ENCODE measurements at regions not wholly inside any gene's neighbourhood (a gene's known extent, or its start where the extent isn't known, plus 50 kb on each side); places are given as distances from the start of the nearest gene placed in this dataset.
A peak's percentile ranks its signal among the peaks of the same experiment; 100 is the strongest.
"Not testable (repeated sequence)": the region's sequence is repeated elsewhere in the genome, so short reads cannot be mapped to it uniquely, and the experiment has no call there.

- peak; percentile 37 for DNase-seq
Measured at GRCh38 chr17:71423871-71424546, 696.8 kb upstream of the SOX9 start.

- no peak for DNase-seq
Measured at GRCh38 chr17:71427801-71428200, 693.0 kb upstream of the SOX9 start.

- DNase-seq = no peak
Measured at GRCh38 chr17:71428897-71429296, 691.9 kb upstream of the SOX9 start.

- no peak for DNase-seq
Measured at GRCh38 chr17:71430281-71430680, 690.5 kb upstream of the SOX9 start.

GRCh38 chr17:71431146-71431545, 689.7 kb upstream of the SOX9 start:
- no peak for DNase-seq

GRCh38 chr17:71432378-71433315, 688.2 kb upstream of the SOX9 start:
- no peak for DNase-seq

GRCh38 chr17:71434716-71435115, 686.1 kb upstream of the SOX9 start:
- no peak for DNase-seq

GRCh38 chr17:71436479-71436878, 684.3 kb upstream of the SOX9 start:
- no peak for DNase-seq

- DNase-seq = no peak
Measured at GRCh38 chr17:71437166-71437565, 683.7 kb upstream of the SOX9 start.

GRCh38 chr17:71438631-71439146, 682.1 kb upstream of the SOX9 start:
- DNase-seq = peak; percentile 87

GRCh38 chr17:71440513-71440912, 680.3 kb upstream of the SOX9 start:
- DNase-seq = no peak

GRCh38 chr17:71441098-71441497, 679.7 kb upstream of the SOX9 start:
- no peak for DNase-seq

GRCh38 chr17:71444078-71444477, 676.7 kb upstream of the SOX9 start:
- no peak for DNase-seq

- DNase-seq = no peak
Measured at GRCh38 chr17:71446645-71447437, 674.0 kb upstream of the SOX9 start.

- DNase-seq = no peak
Measured at GRCh38 chr17:71447644-71448043, 673.2 kb upstream of the SOX9 start.

- not testable (repeated sequence) for DNase-seq
Measured at GRCh38 chr17:71450657-71451056, 670.2 kb upstream of the SOX9 start.

GRCh38 chr17:71453876-71454422, 666.9 kb upstream of the SOX9 start:
- DNase-seq = no peak

GRCh38 chr17:71455219-71455618, 665.6 kb upstream of the SOX9 start:
- DNase-seq = no peak

- DNase-seq = no peak
Measured at GRCh38 chr17:71458322-71458721, 662.5 kb upstream of the SOX9 start.

GRCh38 chr17:71460943-71461342, 659.9 kb upstream of the SOX9 start:
- DNase-seq = no peak

GRCh38 chr17:71461498-71462169, 659.2 kb upstream of the SOX9 start:
- no peak for DNase-seq

- DNase-seq = no peak
Measured at GRCh38 chr17:71464241-71464640, 656.6 kb upstream of the SOX9 start.

All from NCI-H2171 (cell line).